ENCODE measurements at regions not wholly inside any gene's neighbourhood (a gene's known extent, or its start where the extent isn't known, plus 50 kb on each side); places are given as distances from the start of the nearest gene placed in this dataset.

DNA sequence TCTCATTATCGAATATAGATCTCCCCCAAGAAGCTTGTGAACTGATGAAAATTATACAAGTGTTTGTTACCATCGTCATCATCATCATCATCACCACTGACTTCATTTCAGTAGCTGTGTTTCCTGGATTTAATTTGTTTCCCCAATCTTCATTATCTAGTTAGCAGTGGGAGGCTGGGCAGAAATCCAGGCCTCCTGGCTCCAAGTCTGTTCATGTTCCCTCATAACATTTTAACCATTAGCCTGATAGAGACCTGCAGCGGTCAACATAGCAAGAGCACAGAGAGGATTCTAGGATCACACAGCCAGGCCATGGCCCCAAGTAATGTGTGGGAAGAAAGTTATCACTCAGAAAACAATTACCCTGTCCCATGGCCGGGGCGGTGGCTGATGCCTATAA is 526.2 kb upstream of the CDH11 start:
- TF ChIP-seq, protein P1, sequence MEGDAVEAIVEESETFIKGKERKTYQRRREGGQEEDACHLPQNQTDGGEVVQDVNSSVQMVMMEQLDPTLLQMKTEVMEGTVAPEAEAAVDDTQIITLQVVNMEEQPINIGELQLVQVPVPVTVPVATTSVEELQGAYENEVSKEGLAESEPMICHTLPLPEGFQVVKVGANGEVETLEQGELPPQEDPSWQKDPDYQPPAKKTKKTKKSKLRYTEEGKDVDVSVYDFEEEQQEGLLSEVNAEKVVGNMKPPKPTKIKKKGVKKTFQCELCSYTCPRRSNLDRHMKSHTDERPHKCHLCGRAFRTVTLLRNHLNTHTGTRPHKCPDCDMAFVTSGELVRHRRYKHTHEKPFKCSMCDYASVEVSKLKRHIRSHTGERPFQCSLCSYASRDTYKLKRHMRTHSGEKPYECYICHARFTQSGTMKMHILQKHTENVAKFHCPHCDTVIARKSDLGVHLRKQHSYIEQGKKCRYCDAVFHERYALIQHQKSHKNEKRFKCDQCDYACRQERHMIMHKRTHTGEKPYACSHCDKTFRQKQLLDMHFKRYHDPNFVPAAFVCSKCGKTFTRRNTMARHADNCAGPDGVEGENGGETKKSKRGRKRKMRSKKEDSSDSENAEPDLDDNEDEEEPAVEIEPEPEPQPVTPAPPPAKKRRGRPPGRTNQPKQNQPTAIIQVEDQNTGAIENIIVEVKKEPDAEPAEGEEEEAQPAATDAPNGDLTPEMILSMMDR (conservative IDR thresholded peaks at IDR 0.05; ENCODE audit: low read length) = no peak
- no peak for TF ChIP-seq EZH2phosphoT487 (IDR thresholded peaks at IDR 0.05; ENCODE audit: borderline replicate concordance, low read depth, low read length)
- DNase-seq (ENCODE audit: low spot score) = no peak
- Histone ChIP-seq H2AFZ (ENCODE audit: low read length) (no peak overlapping the region; the same call in 1 of the 2 replicates), H3K4me3 (ENCODE audit: low read depth, low read length, poor library complexity, severe bottlenecking) (no peak overlapping the region), H4K20me1 (ENCODE audit: insufficient read depth, low read length) (no peaks in the 10 kb centered on the region), H3K36me3 (ENCODE audit: insufficient read depth, low read length) (no peaks in the 10 kb centered on the region), H3K79me2 (ENCODE audit: insufficient read depth, low read depth, low read length) (no peaks in the 10 kb centered on the region), H3K4me1 (ENCODE audit: insufficient read depth, low read length, poor library complexity, severe bottlenecking) (no peaks in the 10 kb centered on the region), H3K9me2 (ENCODE audit: insufficient read depth, low read length) (no peaks in the 10 kb centered on the region), H3K4me2 (ENCODE audit: low read length) (no peak overlapping the region), H3K9me3 (ENCODE audit: low read length) (no peaks in the 10 kb centered on the region), H3K27ac (ENCODE audit: low read depth, low read length, poor library complexity, severe bottlenecking) (no peak overlapping the region)
- POLR2A ChIA-PET = interaction anchor here (1.5 kb wide), 1 partner anchor 27 kb away, joined by 3 read pairs; no protein-coding TSS in a partner anchor
- CTCF ChIA-PET (ENCODE audit: unreplicated experiment) = no interaction called here
- no TSS peak for BruUV-seq (replicated peaks)
- intact Hi-C loops (cut with micrococcal nuclease; ENCODE audit: unreplicated experiment) = no loop called here

DNA sequence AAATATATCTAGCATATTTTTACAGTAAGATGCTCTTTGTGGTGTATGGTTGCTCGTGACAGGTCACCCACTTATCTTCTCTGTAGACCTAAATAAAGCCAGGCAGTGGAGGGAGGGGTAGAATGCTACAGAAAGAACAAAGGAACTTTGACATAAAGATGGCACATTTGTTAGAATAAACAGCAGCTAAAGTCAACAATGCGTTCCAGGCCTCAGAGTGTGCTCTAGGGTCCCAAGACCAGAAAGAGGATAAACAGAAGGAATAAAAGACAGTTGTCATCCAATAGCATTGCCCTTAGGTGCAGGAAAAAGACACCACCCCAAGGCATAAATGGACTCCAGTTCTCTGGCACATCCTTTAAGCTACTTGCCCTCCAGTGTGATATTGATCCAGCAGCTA is 523.0 kb upstream of the CDH11 start:
- TF ChIP-seq, protein P1 (conservative IDR thresholded peaks at IDR 0.05; ENCODE audit: low read length) = no peak
- no peak for TF ChIP-seq EZH2phosphoT487 (IDR thresholded peaks at IDR 0.05; ENCODE audit: borderline replicate concordance, low read depth, low read length)
- Histone ChIP-seq H3K4me3 (ENCODE audit: low read depth, low read length, poor library complexity, severe bottlenecking) (no peak overlapping the region), H3K9me2 (ENCODE audit: insufficient read depth, low read length) (no peaks in the 10 kb centered on the region), H3K79me2 (ENCODE audit: insufficient read depth, low read depth, low read length) (no peaks in the 10 kb centered on the region), H3K4me2 (ENCODE audit: low read length) (no peak overlapping the region), H3K4me1 (ENCODE audit: insufficient read depth, low read length, poor library complexity, severe bottlenecking) (no peaks in the 10 kb centered on the region), H3K36me3 (ENCODE audit: insufficient read depth, low read length) (no peaks in the 10 kb centered on the region), H2AFZ (ENCODE audit: low read length) (no peak overlapping the region), H3K27ac (ENCODE audit: low read depth, low read length, poor library complexity, severe bottlenecking) (no peak overlapping the region), H3K9me3 (ENCODE audit: low read length) (no peaks in the 10 kb centered on the region), H4K20me1 (ENCODE audit: insufficient read depth, low read length) (no peaks in the 10 kb centered on the region)
- BruUV-seq (replicated peaks) = no TSS peak
- intact Hi-C loops (cut with micrococcal nuclease; ENCODE audit: unreplicated experiment) = no loop called here
- ChIA-PET POLR2A (interaction anchor here (0.6 to 0.7 kb wide), 2 partner anchors 16 to 357 kb away, joined by 3 read pairs; no protein-coding TSS in a partner anchor), CTCF (ENCODE audit: unreplicated experiment) (no interaction called here)
- DNase-seq (ENCODE audit: low spot score) = no peak

DNA sequence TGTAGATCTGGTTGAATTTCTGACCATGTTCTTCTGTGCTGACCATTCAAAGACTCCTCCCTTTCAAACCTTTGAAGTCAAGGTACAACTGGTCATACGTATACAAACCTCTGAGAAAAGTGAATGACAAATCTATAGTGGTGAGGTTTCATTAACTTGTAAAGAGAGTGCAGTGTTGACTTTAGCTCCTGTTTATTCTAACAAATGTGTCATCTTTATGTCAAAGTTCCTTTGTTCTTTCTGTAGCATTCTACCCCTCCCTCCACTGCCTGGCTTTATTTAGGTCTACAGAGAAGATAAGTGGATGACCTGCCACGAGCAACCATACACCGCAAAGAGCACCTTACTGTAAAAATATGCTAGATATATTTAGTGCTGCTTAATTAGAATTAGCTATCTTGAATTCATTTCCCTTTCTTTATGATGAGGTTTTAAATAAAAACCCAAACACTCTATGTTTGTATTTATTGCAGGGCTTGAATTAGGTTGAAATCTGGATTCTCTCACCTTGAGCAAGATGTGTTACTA is 520.0 kb upstream of the CDH11 start:
- Histone ChIP-seq H3K9me2 (ENCODE audit: insufficient read depth, low read length) (no peaks in the 10 kb centered on the region), H3K4me3 (ENCODE audit: low read depth, low read length, poor library complexity, severe bottlenecking) (no peak overlapping the region), H3K9me3 (ENCODE audit: low read length) (no peaks in the 10 kb centered on the region), H3K36me3 (ENCODE audit: insufficient read depth, low read length) (no peaks in the 10 kb centered on the region), H2AFZ (ENCODE audit: low read length) (no peak overlapping the region), H3K4me2 (ENCODE audit: low read length) (no peak overlapping the region), H4K20me1 (ENCODE audit: insufficient read depth, low read length) (no peaks in the 10 kb centered on the region), H3K27ac (ENCODE audit: low read depth, low read length, poor library complexity, severe bottlenecking) (no peak overlapping the region), H3K4me1 (ENCODE audit: insufficient read depth, low read length, poor library complexity, severe bottlenecking) (no peaks in the 10 kb centered on the region), H3K79me2 (ENCODE audit: insufficient read depth, low read depth, low read length) (no peaks in the 10 kb centered on the region)
- CTCF ChIA-PET (ENCODE audit: unreplicated experiment) = no interaction called here
- no peak for TF ChIP-seq EZH2phosphoT487 (IDR thresholded peaks at IDR 0.05; ENCODE audit: borderline replicate concordance, low read depth, low read length)
- TF ChIP-seq, protein P1 (conservative IDR thresholded peaks at IDR 0.05; ENCODE audit: low read length) = no peak
- intact Hi-C loops (cut with micrococcal nuclease; ENCODE audit: unreplicated experiment) = no loop called here
- POLR2A ChIA-PET = interaction anchor here (0.6 kb wide), 1 partner anchor 485 kb away, joined by 4 read pairs; no protein-coding TSS in a partner anchor
- DNase-seq (ENCODE audit: low spot score) = no peak
- no TSS peak for BruUV-seq (replicated peaks)
